Mesothelial cell of epicardium (in vitro differentiated cells): ENCODE measurements at regions not wholly inside any gene's neighbourhood (a gene's known extent, or its start where the extent isn't known, plus 50 kb on each side); places are given as distances from the start of the nearest gene placed in this dataset.

ENCODE experiments used
- DNase-seq, 2 experiments: peaks; one replicate each; pipeline ENCODE4 v3.0.0; 2021; ENCODE audit warnings: low spot score in 2 of 2; ENCODE audit not compliant: unreplicated experiment in 2 of 2
- H3K27ac Mint-ChIP-seq: 2 replicates; pipeline ENCODE4 v1.8.0; 2021; ENCODE audit warnings: mixed read lengths
- H3K27me3 Mint-ChIP-seq: 2 replicates; pipeline ENCODE4 v1.8.0; 2021; ENCODE audit warnings: low read depth, mixed read lengths
- H3K36me3 Mint-ChIP-seq: 2 replicates; pipeline ENCODE4 v1.8.0; 2021; ENCODE audit warnings: mixed read lengths
- H3K4me1 Mint-ChIP-seq: 2 replicates; pipeline ENCODE4 v1.8.0; 2021; ENCODE audit warnings: mixed read lengths
- H3K4me3 Mint-ChIP-seq: 2 replicates; pipeline ENCODE4 v1.8.0; 2021; ENCODE audit warnings: mild to moderate bottlenecking, moderate library complexity, mixed read lengths
- H3K9me3 Mint-ChIP-seq: 2 replicates; pipeline ENCODE4 v1.8.0; 2021; ENCODE audit warnings: mixed read lengths
- CTCF ChIP-seq: fragments of 200-600 bp; sonication (generic); IDR thresholded peaks from one replicate; pipeline ENCODE4 v1.5.0; 2021; ENCODE audit warnings: antibody characterized with exemption; ENCODE audit not compliant: unreplicated experiment

DNA sequence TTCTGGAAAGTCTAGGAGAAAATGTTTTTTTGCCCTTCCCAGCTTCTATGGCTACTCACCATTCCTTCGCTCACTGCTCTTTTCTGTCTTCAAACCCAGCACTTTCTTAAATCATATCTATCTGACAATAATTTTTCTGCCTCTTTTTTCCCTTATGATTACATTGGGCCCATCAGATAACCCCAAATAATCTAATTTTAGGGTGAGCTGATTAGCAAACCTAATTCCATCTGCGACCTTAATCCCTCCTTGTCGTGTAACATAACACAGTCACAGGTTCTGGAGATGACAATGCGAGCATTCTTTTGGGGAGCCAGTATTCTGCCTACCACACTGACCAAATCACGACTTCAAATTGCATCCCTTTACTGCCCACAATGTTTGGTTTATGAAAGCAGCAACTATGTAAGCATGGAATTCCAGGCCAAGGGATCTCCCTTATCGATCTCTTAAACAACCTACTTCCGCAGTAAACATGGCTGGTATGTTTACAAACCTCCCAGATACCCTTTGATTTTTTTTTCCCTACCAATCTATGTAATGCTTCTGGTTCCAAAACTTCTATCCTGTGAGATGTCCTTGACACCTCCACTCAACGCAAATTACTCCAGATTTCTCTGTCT is 2122.2 kb downstream of the MAT2B start:
- Mint-ChIP-seq H3K27me3 (peaks cover 1% of the 10 kb centered on the region), H3K36me3 (no peaks in the 10 kb centered on the region), H3K4me3 (no peak overlapping the region), H3K9me3 (peaks cover 4% of the 10 kb centered on the region), H3K4me1 (peaks cover 21% of the 10 kb centered on the region), H3K27ac (peak overlapping the region; percentile 1)
- DNase-seq = no peak
- TF ChIP-seq CTCF = no peak

DNA sequence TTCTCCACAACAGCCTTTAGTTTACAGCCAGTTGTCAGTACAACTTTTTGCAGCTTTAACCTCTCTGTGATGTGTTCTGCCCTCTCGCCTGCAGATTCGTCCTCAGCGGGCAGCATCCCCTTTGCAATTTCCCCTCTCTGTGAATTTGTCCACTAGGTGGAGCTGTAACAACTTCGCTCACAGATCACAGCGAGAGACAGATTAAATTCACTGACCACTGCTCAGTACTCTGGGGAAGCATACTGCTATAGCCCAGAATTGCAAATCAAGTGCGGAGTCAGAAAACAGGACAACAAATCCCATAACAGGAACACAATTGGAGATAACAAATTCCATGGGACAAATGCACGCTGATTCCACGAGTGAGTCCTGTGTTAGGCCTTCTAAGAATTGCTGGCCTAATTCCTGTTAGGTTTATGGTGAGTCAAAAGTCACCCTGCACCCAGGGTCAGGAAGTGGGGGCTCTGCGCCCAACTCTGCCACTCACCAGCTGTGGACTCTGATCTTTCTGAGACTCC is 2124.9 kb downstream of the MAT2B start:
- TF ChIP-seq CTCF = peak; percentile 85
- Mint-ChIP-seq H3K36me3 (no peaks in the 10 kb centered on the region), H3K27ac (no peak overlapping the region), H3K4me1 (peaks cover 22% of the 10 kb centered on the region), H3K27me3 (peaks cover 1% of the 10 kb centered on the region), H3K9me3 (no peaks in the 10 kb centered on the region), H3K4me3 (no peak overlapping the region)
- peak in 1 of 2 experiments; percentile 54 for DNase-seq

DNA sequence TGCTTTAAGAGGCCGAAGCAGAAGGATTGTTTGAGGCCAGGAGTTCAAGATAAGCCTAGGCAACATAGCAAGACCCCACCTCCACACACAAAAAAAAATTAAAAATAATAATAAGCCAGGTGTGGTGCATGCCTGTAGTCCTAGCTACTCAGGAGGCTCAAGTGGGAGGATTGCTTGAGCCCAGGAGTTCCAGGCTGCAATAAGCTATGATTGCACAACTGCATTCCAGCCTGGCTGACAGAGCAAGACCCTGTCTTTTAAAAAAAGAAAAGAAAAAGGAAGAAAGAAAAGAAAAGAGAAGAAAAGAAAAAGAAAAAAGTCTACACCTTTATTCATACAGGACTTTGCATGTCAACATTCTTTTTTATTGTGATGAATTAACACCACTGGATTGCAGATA is 2125.8 kb downstream of the MAT2B start:
- Mint-ChIP-seq H3K4me1 (peaks cover 22% of the 10 kb centered on the region), H3K27me3 (peaks cover 1% of the 10 kb centered on the region), H3K36me3 (no peaks in the 10 kb centered on the region), H3K9me3 (no peaks in the 10 kb centered on the region), H3K4me3 (no peak overlapping the region), H3K27ac (no peak overlapping the region)
- no peak for TF ChIP-seq CTCF
- DNase-seq = no peak

DNA sequence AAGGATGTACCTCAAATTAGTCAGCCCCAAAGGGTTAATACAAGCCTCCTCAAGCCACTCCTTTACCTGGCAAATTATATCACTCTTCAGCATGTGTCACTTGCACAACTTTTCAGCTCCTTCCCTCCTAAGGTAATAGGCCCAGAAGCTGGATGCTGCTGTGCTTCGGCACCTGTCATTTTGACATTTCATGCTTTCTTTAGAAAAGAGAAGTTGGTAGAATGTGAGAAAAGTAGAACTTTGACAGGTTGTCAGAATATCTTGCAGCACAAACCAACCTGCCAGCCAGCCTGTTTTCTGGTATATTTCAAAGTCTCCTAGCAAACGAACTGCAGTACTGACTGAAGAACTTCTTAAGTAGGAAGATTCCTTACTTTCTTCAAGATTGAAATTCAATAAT is 2136.9 kb downstream of the MAT2B start:
- Mint-ChIP-seq H3K36me3 (no peaks in the 10 kb centered on the region), H3K9me3 (peaks cover 5% of the 10 kb centered on the region), H3K27me3 (no peaks in the 10 kb centered on the region), H3K4me3 (no peak overlapping the region), H3K4me1 (no peaks in the 10 kb centered on the region), H3K27ac (no peak overlapping the region)
- no peak for TF ChIP-seq CTCF
- no peak for DNase-seq

DNA sequence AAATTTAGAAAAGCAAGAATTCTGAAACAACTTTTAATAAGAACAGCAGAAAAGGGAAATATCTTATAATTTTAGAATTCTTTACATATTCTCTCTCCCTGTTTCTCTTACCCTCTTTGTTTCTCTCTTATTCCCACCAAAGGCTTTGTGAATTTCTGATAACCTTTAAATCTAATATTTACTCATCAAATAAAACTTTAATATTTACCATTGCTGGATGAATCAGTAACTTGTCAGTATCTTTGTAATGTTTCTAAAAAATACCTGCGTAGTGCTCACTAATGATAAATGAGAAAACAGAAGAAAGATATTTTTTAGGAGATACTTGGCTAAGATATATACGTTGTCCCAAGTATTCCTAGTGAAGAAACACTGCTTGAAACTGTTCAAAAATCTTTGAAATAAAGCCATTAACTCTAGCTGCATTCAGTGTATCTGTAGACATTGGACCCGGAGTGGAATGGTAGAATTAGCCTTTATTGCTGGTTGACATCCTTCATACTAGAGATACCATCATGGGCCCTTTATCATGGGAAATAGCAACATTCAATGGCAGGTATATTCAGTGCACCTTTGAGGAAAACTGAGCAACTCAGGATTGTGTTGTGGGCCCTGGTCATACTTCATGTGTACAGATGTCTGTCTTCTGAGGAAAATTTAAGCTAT is 2160.4 kb downstream of the MAT2B start:
- Mint-ChIP-seq H3K27me3 (no peaks in the 10 kb centered on the region), H3K4me3 (no peak overlapping the region), H3K36me3 (no peaks in the 10 kb centered on the region), H3K4me1 (no peaks in the 10 kb centered on the region), H3K27ac (no peak overlapping the region), H3K9me3 (no peaks in the 10 kb centered on the region)
- no peak for DNase-seq
- TF ChIP-seq CTCF = no peak
